ENCODE measurements at regions not wholly inside any gene's neighbourhood (a gene's known extent, or its start where the extent isn't known, plus 50 kb on each side); places are given as distances from the start of the nearest gene placed in this dataset.

DNA sequence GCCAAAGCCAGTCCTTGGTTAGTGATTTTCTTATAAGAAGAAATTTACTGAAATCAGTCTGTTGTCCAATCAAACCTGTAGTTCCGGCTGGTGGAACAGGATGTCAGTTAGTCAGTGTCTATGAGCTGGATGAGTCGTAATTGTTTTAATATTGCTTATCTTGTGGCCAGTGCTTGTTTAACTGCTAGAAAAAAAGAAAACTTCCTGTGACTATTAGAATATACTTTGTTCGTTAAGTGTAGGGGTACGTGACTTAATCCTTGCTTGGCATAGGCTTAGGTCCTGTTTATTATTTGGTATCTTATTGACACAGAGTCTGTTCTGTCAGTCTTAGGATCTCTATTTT, 1484.8 kb upstream of the MIR17HG start:
- DNase-seq (ENCODE audit: low spot score), result no peak
- no peak for TF ChIP-seq CTCF (IDR thresholded peaks at IDR 0.05; ENCODE audit: extremely low read depth, missing control alignments)

- DNase-seq (ENCODE audit: low spot score), result no peak
- no peak for TF ChIP-seq CTCF (IDR thresholded peaks at IDR 0.05; ENCODE audit: extremely low read depth, missing control alignments)
Measured at GRCh38 chr13:89865164-89866064, 1482.1 kb upstream of the MIR17HG start.

DNA sequence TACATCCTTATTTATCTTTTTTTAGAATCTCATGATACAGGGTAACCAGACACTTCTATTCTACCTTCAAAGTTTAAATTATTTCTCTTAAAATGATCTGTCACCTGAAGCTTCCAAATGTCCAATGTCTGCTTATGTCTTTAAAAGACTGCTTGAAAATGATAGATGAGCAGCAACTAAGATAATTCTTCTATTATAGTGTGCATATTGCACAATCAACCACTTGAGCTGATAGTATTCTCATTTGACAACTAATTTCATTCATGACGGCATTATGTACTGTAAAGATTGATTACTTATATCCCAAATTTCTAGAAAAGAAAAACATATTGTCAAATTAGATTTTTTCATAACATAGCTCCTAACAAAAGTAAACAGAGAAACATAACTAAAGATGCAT, 1478.2 kb upstream of the MIR17HG start:
- TF ChIP-seq CTCF (IDR thresholded peaks at IDR 0.05; ENCODE audit: extremely low read depth, missing control alignments), result no peak

DNA sequence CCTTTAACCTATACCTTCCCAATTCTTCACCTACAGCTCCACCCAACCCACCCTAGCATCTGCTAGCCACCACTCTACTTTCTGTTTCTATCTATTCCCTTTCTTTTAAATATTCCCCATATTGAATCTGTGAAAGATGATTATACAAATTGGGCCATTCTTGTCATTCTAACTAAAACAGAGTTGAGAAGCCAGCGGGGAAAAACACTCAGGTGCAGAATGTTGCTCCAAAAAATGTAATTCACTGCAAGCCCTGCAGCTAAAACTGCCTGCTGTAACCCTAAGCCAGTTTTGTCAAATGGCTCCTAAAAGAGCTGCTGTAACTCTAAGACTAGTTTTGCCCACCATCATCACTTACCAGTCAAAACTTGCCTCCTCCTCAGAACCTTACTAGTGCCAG, 1468.6 kb upstream of the MIR17HG start:
- no peak for TF ChIP-seq CTCF (IDR thresholded peaks at IDR 0.05; ENCODE audit: extremely low read depth, missing control alignments)

More for the DNA sequence above, 1478.2 kb upstream of the MIR17HG start:
- DNase-seq (ENCODE audit: low spot score), result no peak

DNA sequence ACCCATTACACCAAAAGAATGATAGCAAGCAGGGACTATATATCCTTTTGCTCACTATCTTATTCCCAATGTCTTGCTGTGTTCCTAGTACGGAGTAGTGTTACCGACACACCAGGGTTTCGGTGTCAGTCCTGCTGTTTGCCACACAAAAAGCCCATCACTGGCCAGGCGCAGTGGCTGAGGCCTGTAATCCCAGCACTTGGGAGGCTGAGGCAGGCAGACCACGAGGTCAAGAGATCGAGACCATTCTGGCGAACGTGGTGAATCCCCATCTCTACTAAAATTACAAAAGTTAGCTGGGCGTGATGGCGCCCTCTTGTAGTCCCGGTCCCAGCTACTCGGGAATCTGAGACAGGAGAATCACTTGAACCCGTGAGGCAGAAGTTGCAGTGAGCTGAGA, 1467.3 kb upstream of the MIR17HG start:
- DNase-seq (ENCODE audit: low spot score), result no peak
- TF ChIP-seq CTCF (IDR thresholded peaks at IDR 0.05; ENCODE audit: extremely low read depth, missing control alignments), result no peak

More for the DNA sequence above, 1468.6 kb upstream of the MIR17HG start:
- no peak for DNase-seq (ENCODE audit: low spot score)

DNA sequence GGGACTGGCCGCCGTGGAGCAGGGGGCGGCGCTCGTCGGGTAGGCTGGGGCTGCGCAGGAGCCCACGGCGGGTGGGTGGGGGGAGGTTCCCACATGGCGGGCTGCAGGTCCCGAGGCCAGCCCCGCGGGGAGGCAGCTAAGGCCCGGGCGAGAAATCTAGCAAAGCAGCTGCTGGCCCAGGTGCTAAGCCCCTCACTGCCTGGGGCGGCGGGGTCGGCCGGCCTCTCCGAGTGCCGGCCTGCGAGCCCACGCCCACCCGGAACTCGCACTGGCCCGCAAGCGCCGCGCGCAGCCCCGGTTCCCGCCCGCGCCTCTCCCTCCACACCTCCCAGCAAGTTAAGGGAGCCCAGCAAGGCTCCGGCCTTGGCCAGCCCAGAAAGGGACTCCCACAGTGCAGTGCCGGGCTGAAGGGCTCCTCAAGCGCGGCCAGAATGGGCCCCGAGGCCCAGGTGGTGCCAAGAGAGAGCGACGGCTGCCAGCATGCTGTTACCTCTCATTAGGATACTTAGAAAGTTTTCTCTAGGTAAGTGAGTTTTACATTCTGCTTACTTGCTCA, 1463.5 kb upstream of the MIR17HG start:
- DNase-seq (ENCODE audit: low spot score), result no peak
- no peak for TF ChIP-seq CTCF (IDR thresholded peaks at IDR 0.05; ENCODE audit: extremely low read depth, missing control alignments)

- no peak for TF ChIP-seq CTCF (IDR thresholded peaks at IDR 0.05; ENCODE audit: extremely low read depth, missing control alignments)
- no peak for DNase-seq (ENCODE audit: low spot score)
Measured at GRCh38 chr13:89890806-89891205, 1456.7 kb upstream of the MIR17HG start.
